ENCODE measurements at regions not wholly inside any gene's neighbourhood (a gene's known extent, or its start where the extent isn't known, plus 50 kb on each side); places are given as distances from the start of the nearest gene placed in this dataset.

- H3K4me2 ChIP-seq (ENCODE audit: low read depth, low read length) = no peak overlapping the region
- no peak for ATAC-seq
- DNase-seq (ENCODE audit: low spot score) = no peak
- H4K20me1 ChIP-seq (ENCODE audit: insufficient read depth, low read length) = no peaks in the 10 kb centered on the region
- FAIRE-seq = no peak
- CTCF ChIA-PET (ENCODE audit: low intra/inter-chr PET ratio, low total read pairs) = no interaction called here
- no TSS peak for BruUV-seq (replicated peaks)
- TF ChIP-seq, protein P1, sequence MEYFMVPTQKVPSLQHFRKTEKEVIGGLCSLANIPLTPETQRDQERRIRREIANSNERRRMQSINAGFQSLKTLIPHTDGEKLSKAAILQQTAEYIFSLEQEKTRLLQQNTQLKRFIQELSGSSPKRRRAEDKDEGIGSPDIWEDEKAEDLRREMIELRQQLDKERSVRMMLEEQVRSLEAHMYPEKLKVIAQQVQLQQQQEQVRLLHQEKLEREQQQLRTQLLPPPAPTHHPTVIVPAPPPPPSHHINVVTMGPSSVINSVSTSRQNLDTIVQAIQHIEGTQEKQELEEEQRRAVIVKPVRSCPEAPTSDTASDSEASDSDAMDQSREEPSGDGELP (IDR thresholded peaks at IDR 0.05; ENCODE audit: borderline replicate concordance, low read depth) = no peak
- TF ChIP-seq NR2F2 (IDR thresholded peaks at IDR 0.05; ENCODE audit: borderline replicate concordance, low read depth) = no peak
- no peak for TF ChIP-seq ZNF891 (CRISPR knock-in tag; IDR thresholded peaks at IDR 0.05)
- no peak for TF ChIP-seq SRF (IDR thresholded peaks at IDR 0.05; ENCODE audit: low read depth, low read length)
- no peak for TF ChIP-seq SMARCE1 (IDR thresholded peaks at IDR 0.05; ENCODE audit: borderline replicate concordance)
- TF ChIP-seq TOPORS (CRISPR knock-in tag; IDR thresholded peaks at IDR 0.05) = no peak
- TF ChIP-seq NFKBIZ (CRISPR knock-in tag; IDR thresholded peaks at IDR 0.05) = no peak
- TF ChIP-seq ISX (CRISPR knock-in tag; conservative IDR thresholded peaks at IDR 0.05) = no peak
- TF ChIP-seq RARA (CRISPR knock-in tag; IDR thresholded peaks at IDR 0.05) = no peak
- TF ChIP-seq, protein P2, sequence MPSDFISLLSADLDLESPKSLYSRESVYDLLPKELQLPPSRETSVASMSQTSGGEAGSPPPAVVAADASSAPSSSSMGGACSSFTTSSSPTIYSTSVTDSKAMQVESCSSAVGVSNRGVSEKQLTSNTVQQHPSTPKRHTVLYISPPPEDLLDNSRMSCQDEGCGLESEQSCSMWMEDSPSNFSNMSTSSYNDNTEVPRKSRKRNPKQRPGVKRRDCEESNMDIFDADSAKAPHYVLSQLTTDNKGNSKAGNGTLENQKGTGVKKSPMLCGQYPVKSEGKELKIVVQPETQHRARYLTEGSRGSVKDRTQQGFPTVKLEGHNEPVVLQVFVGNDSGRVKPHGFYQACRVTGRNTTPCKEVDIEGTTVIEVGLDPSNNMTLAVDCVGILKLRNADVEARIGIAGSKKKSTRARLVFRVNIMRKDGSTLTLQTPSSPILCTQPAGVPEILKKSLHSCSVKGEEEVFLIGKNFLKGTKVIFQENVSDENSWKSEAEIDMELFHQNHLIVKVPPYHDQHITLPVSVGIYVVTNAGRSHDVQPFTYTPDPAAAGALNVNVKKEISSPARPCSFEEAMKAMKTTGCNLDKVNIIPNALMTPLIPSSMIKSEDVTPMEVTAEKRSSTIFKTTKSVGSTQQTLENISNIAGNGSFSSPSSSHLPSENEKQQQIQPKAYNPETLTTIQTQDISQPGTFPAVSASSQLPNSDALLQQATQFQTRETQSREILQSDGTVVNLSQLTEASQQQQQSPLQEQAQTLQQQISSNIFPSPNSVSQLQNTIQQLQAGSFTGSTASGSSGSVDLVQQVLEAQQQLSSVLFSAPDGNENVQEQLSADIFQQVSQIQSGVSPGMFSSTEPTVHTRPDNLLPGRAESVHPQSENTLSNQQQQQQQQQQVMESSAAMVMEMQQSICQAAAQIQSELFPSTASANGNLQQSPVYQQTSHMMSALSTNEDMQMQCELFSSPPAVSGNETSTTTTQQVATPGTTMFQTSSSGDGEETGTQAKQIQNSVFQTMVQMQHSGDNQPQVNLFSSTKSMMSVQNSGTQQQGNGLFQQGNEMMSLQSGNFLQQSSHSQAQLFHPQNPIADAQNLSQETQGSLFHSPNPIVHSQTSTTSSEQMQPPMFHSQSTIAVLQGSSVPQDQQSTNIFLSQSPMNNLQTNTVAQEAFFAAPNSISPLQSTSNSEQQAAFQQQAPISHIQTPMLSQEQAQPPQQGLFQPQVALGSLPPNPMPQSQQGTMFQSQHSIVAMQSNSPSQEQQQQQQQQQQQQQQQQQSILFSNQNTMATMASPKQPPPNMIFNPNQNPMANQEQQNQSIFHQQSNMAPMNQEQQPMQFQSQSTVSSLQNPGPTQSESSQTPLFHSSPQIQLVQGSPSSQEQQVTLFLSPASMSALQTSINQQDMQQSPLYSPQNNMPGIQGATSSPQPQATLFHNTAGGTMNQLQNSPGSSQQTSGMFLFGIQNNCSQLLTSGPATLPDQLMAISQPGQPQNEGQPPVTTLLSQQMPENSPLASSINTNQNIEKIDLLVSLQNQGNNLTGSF (CRISPR knock-in tag; IDR thresholded peaks at IDR 0.05) = no peak
- TF ChIP-seq HNRNPLL (IDR thresholded peaks at IDR 0.05; ENCODE audit: low read depth, low read length, poor library complexity, severe bottlenecking) = no peak
- no peak for TF ChIP-seq KLF13 (CRISPR knock-in tag; IDR thresholded peaks at IDR 0.05)
- TF ChIP-seq GMEB1 (CRISPR knock-in tag; IDR thresholded peaks at IDR 0.05; ENCODE audit: borderline replicate concordance) = no peak
- no peak for TF ChIP-seq JUNB (CRISPR knock-in tag; IDR thresholded peaks at IDR 0.05; ENCODE audit: borderline replicate concordance)
- TF ChIP-seq MXD4 (CRISPR knock-in tag; IDR thresholded peaks at IDR 0.05) = no peak
- TF ChIP-seq CENPT (CRISPR knock-in tag; IDR thresholded peaks at IDR 0.05; ENCODE audit: low read depth) = no peak
- no peak for TF ChIP-seq ZNF207 (IDR thresholded peaks at IDR 0.05; ENCODE audit: borderline replicate concordance)
- no peak for TF ChIP-seq YEATS4 (CRISPR knock-in tag; IDR thresholded peaks at IDR 0.05; ENCODE audit: borderline replicate concordance)
- TF ChIP-seq ZNF10 (CRISPR knock-in tag; IDR thresholded peaks at IDR 0.05; ENCODE audit: borderline replicate concordance, low read depth) = no peak
- H3K36me3 ChIP-seq (replicated peaks in 1 of 2; ENCODE audit: control insufficient read depth in 1 of 2, insufficient read depth in 2 of 2, low read length in 2 of 2) = no peaks in the 10 kb centered on the region
- no peak overlapping the region for H2AFZ ChIP-seq (ENCODE audit: low read length)
- WGBS (ENCODE audit: low lambda C conversion rate) = 2% methylated on average over 2 of the region's 2 CpGs
- in situ Hi-C loops (cut with HindIII; ENCODE audit: extremely low pct_ligation_motif_present, low pct_unique_long_range_greater_than_20kb) (no loop called here), intact Hi-C loops (cut with micrococcal nuclease; ENCODE audit: unreplicated experiment) (no loop called here)
- H3K79me2 ChIP-seq (ENCODE audit: insufficient read depth, low read length) = no peaks in the 10 kb centered on the region
- POLR2A ChIA-PET = no interaction called here
- no peak overlapping the region for H3K9ac ChIP-seq (ENCODE audit: insufficient read depth, low read depth, low read length)
- H3K4me3 ChIP-seq (replicated peaks in 1 of 3; ENCODE audit: insufficient read depth in 1 of 3, low read depth in 2 of 3, low read length in 3 of 3) = no peak overlapping the region
- no peaks in the 10 kb centered on the region for H3K4me1 ChIP-seq (ENCODE audit: insufficient read depth, low read length)
- no peak overlapping the region for H3K27ac ChIP-seq (ENCODE audit: extremely low read length, insufficient read depth, low read length)
- H3K27me3 ChIP-seq (ENCODE audit: control insufficient read depth in 1 of 2, insufficient read depth in 2 of 2, low read length in 2 of 2) = no peaks in the 10 kb centered on the region; a peak in 1 of 5 replicates
- no peaks in the 10 kb centered on the region for H3K9me3 ChIP-seq (ENCODE audit: low read length)
Measured at GRCh38 chr5:167786871-167787578, 504.4 kb upstream of the WWC1 start.
